Esophagus squamous epithelium (tissue), 5 donors: ENCODE measurements at regions not wholly inside any gene's neighbourhood (a gene's known extent, or its start where the extent isn't known, plus 50 kb on each side); places are given as distances from the start of the nearest gene placed in this dataset.
"Not testable (repeated sequence)": the region's sequence is repeated elsewhere in the genome, so short reads cannot be mapped to it uniquely, and the experiment has no call there.

Experiments used
- DNase-seq: peaks from one replicate; lab custom pipeline; 2025; lab: John Stamatoyannopoulos, UW
- H3K27ac ChIP-seq, 4 donors: fragments of 200-600 bp; sonication (generic); one replicate each; pipeline ENCODE4 v1.5.1; 2016 to 2019; ENCODE audit warnings: mild to moderate bottlenecking in 1 of 4
- H3K27me3 ChIP-seq, 4 donors: fragments of 200-600 bp; sonication (generic); 1 replicate in 3 of 4; 2 replicates in 1 of 4; pipeline versions ENCODE4 v1.5.1 to v1.6.0; 2017 to 2021; ENCODE audit warnings: antibody characterized with exemption in 1 of 4
- H3K36me3 ChIP-seq, 3 donors: fragments of 200-600 bp; sonication (generic); one replicate each; pipeline ENCODE4 v1.5.1; 2016 to 2019
- H3K4me1 ChIP-seq, 3 donors: fragments of 200-600 bp; sonication (generic); one replicate each; pipeline ENCODE4 v1.5.1; 2017 to 2019
- H3K4me3 ChIP-seq, 4 donors: fragments of 200-600 bp; sonication (generic); 1 replicate in 3 of 4; 2 replicates in 1 of 4; pipeline ENCODE4 v1.5.1; 2016 to 2019; ENCODE audit warnings: mild to moderate bottlenecking in 2 of 4, moderate library complexity in 1 of 4
- H3K9me3 ChIP-seq, 3 donors: fragments of 200-600 bp; sonication (generic); one replicate each; pipeline ENCODE4 v1.5.1; 2016 to 2019
- CTCF ChIP-seq, 6 experiments: fragments of 450-650 bp in 4 of 6; fragments of 200-600 bp in 2 of 6; sonication (generic) in 2 of 6; IDR thresholded peaks; one replicate each; pipeline ENCODE4 v1.5.1; 2016 to 2019; ENCODE audit warnings: antibody characterized with exemption in 6 of 6, mild to moderate bottlenecking in 4 of 6, moderate library complexity in 4 of 6
- POLR2A ChIP-seq, 4 donors: fragments of 450-650 bp; IDR thresholded peaks; one replicate each; pipeline ENCODE4 v1.6.1; 2017; ENCODE audit warnings: antibody characterized with exemption in 4 of 4, mild to moderate bottlenecking in 4 of 4, moderate library complexity in 3 of 4
- WGBS, 2 donors: methylation state at CpG; one replicate each; pipeline ENCODE4 v1.1.5; 2018; 5-methylcytosine and 5-hydroxymethylcytosine counted together
- intact Hi-C: fragments of 100-400 bp; cut with DNase I; formaldehyde crosslinking; loops from one replicate; pipeline ENCODE4 v1.15.0; 2022
- donor health status: DM: yes; HTN: yes; CAD: no.

GRCh38 chr13:43946281-43946680, 66.6 kb downstream of the LACC1 start:
- Histone ChIP-seq H3K27me3 (peaks cover 0 to 8% (median 0%) of the 10 kb centered on the region in 4 donors), H3K4me3 (no peak overlapping the region), H3K9me3 (peaks cover 0 to 7% (median 0%) of the 10 kb centered on the region in 3 donors), H3K36me3 (no peaks in the 10 kb centered on the region), H3K27ac (no peak overlapping the region), H3K4me1 (no peaks in the 10 kb centered on the region)
- WGBS, 2 donors = 36 to 44% methylated on average over 3 of the region's 3 CpGs
- intact Hi-C loops = no loop called here
- DNase-seq = no peak
- TF ChIP-seq CTCF (IDR thresholded peaks at IDR 0.05) (no peak), POLR2A (IDR thresholded peaks at IDR 0.05) (no peak)

DNA sequence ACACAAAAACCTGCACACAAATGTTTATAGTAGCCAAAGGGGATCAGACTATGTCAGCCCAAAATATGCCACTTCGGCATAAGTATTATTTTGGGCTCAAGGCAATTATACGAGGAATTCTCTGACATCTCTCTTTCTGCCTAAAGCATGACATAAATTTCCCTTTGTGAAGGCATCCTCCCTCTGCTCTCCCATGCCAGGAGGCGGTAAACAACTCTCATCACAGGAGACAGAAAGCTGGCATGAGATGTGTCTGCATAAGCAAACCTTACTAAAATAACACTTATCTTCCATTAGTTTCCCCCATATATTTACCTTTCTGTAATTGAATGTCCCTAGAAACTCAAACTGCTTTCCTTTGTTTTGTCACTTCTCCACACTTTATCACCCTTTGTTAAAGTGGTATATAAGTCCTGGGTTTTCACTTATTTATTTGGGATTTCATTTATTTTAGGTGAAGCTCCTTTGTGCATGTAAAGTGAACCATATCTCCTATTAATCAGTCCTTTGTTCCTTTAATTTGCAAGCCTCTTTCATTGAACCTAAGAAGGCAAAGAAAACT, 68.3 kb downstream of the LACC1 start:
- Histone ChIP-seq H3K27ac (no peak overlapping the region), H3K36me3 (no peaks in the 10 kb centered on the region), H3K9me3 (peaks cover 0 to 7% (median 0%) of the 10 kb centered on the region in 3 donors), H3K4me3 (no peak overlapping the region), H3K4me1 (peaks cover 0 to 2% (median 0%) of the 10 kb centered on the region in 3 donors), H3K27me3 (no peaks in the 10 kb centered on the region)
- 44 to 64% methylated on average over 3 of the region's 3 CpGs for WGBS, 2 donors
- TF ChIP-seq POLR2A (IDR thresholded peaks at IDR 0.05) (no peak), CTCF (IDR thresholded peaks at IDR 0.05) (no peak)
- intact Hi-C loops = no loop called here
- DNase-seq = no peak

GRCh38 chr13:43953370-43953769, 73.7 kb downstream of the LACC1 start:
- Histone ChIP-seq H3K4me3 (no peak overlapping the region), H3K4me1 (peaks cover 0 to 16% (median 0%) of the 10 kb centered on the region in 3 donors), H3K36me3 (no peaks in the 10 kb centered on the region), H3K27me3 (no peaks in the 10 kb centered on the region), H3K9me3 (peaks cover 0 to 2% (median 0%) of the 10 kb centered on the region in 3 donors), H3K27ac (no peak overlapping the region)
- no peak for DNase-seq
- TF ChIP-seq POLR2A (IDR thresholded peaks at IDR 0.05) (no peak), CTCF (IDR thresholded peaks at IDR 0.05) (no peak)
- WGBS, 2 donors = 37 to 44% methylated on average over 2 of the region's 2 CpGs
- intact Hi-C loops = no loop called here

- intact Hi-C loops, H3K27me3 ChIP-seq, H3K27ac ChIP-seq, H3K36me3 ChIP-seq, DNase-seq, H3K4me3 ChIP-seq, H3K9me3 ChIP-seq: not testable (repeated sequence)
- whole genome bisulfite sequencing, 2 donors = 63 to 93% methylated on average over 1 of the region's 1 CpG
- peaks cover 0 to 16% (median 0%) of the 10 kb centered on the region in 3 donors for H3K4me1 ChIP-seq
Measured at GRCh38 chr13:43956975-43957374, 77.3 kb downstream of the LACC1 start.

- 89 to 91% methylated on average over 2 of the region's 2 CpGs for WGBS, 2 donors
- Histone ChIP-seq H3K4me1 (peaks cover 0 to 1% (median 0%) of the 10 kb centered on the region in 3 donors), H3K4me3 (no peak overlapping the region), H3K27me3 (no peaks in the 10 kb centered on the region), H3K36me3 (no peaks in the 10 kb centered on the region), H3K27ac (no peak overlapping the region), H3K9me3 (no peaks in the 10 kb centered on the region)
- DNase-seq = no peak
- intact Hi-C loops = no loop called here
- TF ChIP-seq POLR2A (IDR thresholded peaks at IDR 0.05) (no peak), CTCF (IDR thresholded peaks at IDR 0.05) (no peak)
Measured at GRCh38 chr13:43959291-43959690, 79.6 kb downstream of the LACC1 start.

DNA sequence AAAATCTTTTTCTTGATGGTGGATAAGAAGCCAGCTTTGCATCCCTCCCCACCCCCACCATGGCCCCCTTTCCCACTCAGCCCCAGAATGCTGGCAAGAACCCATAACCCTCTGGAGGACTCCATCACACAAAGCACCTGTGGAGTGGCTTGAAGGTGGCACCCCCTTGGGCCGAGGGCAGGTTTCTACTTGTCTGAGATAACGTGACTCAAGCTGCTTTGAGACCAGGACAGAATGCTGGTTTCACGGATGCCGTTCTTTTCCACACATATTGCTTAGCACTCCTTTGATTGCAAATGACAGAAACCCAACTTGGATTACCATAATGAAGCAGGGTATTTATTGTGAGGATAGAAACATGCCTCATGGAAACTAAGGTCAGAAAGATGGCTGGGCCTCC, 82.2 kb downstream of the LACC1 start:
- DNase-seq = no peak
- WGBS, 2 donors = 43 to 81% methylated on average over 2 to 4 of the region's 4 CpGs
- Histone ChIP-seq H3K4me3 (no peak overlapping the region), H3K27ac (no peak overlapping the region), H3K4me1 (no peaks in the 10 kb centered on the region), H3K36me3 (no peaks in the 10 kb centered on the region), H3K27me3 (no peaks in the 10 kb centered on the region), H3K9me3 (no peaks in the 10 kb centered on the region)
- TF ChIP-seq CTCF (IDR thresholded peaks at IDR 0.05) = no peak
- no peak for TF ChIP-seq POLR2A (IDR thresholded peaks at IDR 0.05)
- intact Hi-C loops = no loop called here
